GM19324 (cell line): ENCODE measurements at regions not wholly inside any gene's neighbourhood (a gene's known extent, or its start where the extent isn't known, plus 50 kb on each side); places are given as distances from the start of the nearest gene placed in this dataset.
"Not testable (repeated sequence)": the region's sequence is repeated elsewhere in the genome, so short reads cannot be mapped to it uniquely, and the experiment has no call there.

Experiments
- ATAC-seq: cut with Tn5 transposase; IDR thresholded peaks from one replicate; pipeline ENCODE4 v1.9.1; 2021; ENCODE audit warnings: mild to moderate bottlenecking, moderate library complexity; ENCODE audit not compliant: unreplicated experiment, low FRiP score

GRCh38 chr6:19356692-19357091 lies 480.5 kb upstream of the ID4 start:
- ATAC-seq, result no peak

- ATAC-seq, result no peak
Measured at GRCh38 chr6:19362396-19362795, 474.8 kb upstream of the ID4 start.

GRCh38 chr6:19368511-19368910 lies 468.7 kb upstream of the ID4 start:
- ATAC-seq, result no peak

- no peak for ATAC-seq
Measured at GRCh38 chr6:19369785-19370184, 467.4 kb upstream of the ID4 start.

- ATAC-seq, result no peak
Measured at GRCh38 chr6:19370831-19371230, 466.3 kb upstream of the ID4 start.

GRCh38 chr6:19375613-19376012 lies 461.6 kb upstream of the ID4 start:
- ATAC-seq, result no peak

- no peak for ATAC-seq
Measured at GRCh38 chr6:19377722-19378121, 459.4 kb upstream of the ID4 start.

GRCh38 chr6:19380293-19380692 lies 456.9 kb upstream of the ID4 start:
- ATAC-seq, result no peak

GRCh38 chr6:19382676-19383075 lies 454.5 kb upstream of the ID4 start:
- ATAC-seq, result no peak

- ATAC-seq, result no peak
Measured at GRCh38 chr6:19391926-19392325, 445.2 kb upstream of the ID4 start.

GRCh38 chr6:19394051-19394450 lies 443.1 kb upstream of the ID4 start:
- ATAC-seq, result no peak

- ATAC-seq, result no peak
Measured at GRCh38 chr6:19394687-19395086, 442.5 kb upstream of the ID4 start.

GRCh38 chr6:19395316-19395715 lies 441.9 kb upstream of the ID4 start:
- ATAC-seq, result no peak

GRCh38 chr6:19399406-19399805 lies 437.8 kb upstream of the ID4 start:
- ATAC-seq, result no peak

- not testable (repeated sequence) for ATAC-seq
Measured at GRCh38 chr6:19404884-19405283, 432.3 kb upstream of the ID4 start.

- ATAC-seq, result no peak
Measured at GRCh38 chr6:19408331-19408730, 428.8 kb upstream of the ID4 start.

- no peak for ATAC-seq
Measured at GRCh38 chr6:19410481-19410880, 426.7 kb upstream of the ID4 start.

GRCh38 chr6:19413323-19413722 lies 423.8 kb upstream of the ID4 start:
- ATAC-seq, result no peak

- no peak for ATAC-seq
Measured at GRCh38 chr6:19415605-19416326, 421.4 kb upstream of the ID4 start.

GRCh38 chr6:19416811-19417210 lies 420.4 kb upstream of the ID4 start:
- ATAC-seq, result no peak

GRCh38 chr6:19417713-19418112 lies 419.5 kb upstream of the ID4 start:
- no peak for ATAC-seq

- ATAC-seq, result no peak
Measured at GRCh38 chr6:19424853-19425252, 412.3 kb upstream of the ID4 start.

GRCh38 chr6:19427548-19427947 lies 409.6 kb upstream of the ID4 start:
- ATAC-seq, result no peak
